ENCODE measurements at regions not wholly inside any gene's neighbourhood (a gene's known extent, or its start where the extent isn't known, plus 50 kb on each side); places are given as distances from the start of the nearest gene placed in this dataset.

GRCh38 chr12:5258926-5259325 lies 173.0 kb upstream of the NTF3 start:
- ChIA-PET POLR2A (no interaction called here), CTCF (no interaction called here)
- Histone ChIP-seq H3K27me3 (ENCODE audit: control insufficient read depth, insufficient read depth, low read length) (no peaks in the 10 kb centered on the region), H3K4me3 (ENCODE audit: low read depth, low read length) (no peak overlapping the region), H3K9me3 (ENCODE audit: control insufficient read depth, insufficient read depth, low read length) (no peaks in the 10 kb centered on the region), H3K27ac (ENCODE audit: low read depth, low read length) (no peak overlapping the region)
- TF ChIP-seq, protein P1, sequence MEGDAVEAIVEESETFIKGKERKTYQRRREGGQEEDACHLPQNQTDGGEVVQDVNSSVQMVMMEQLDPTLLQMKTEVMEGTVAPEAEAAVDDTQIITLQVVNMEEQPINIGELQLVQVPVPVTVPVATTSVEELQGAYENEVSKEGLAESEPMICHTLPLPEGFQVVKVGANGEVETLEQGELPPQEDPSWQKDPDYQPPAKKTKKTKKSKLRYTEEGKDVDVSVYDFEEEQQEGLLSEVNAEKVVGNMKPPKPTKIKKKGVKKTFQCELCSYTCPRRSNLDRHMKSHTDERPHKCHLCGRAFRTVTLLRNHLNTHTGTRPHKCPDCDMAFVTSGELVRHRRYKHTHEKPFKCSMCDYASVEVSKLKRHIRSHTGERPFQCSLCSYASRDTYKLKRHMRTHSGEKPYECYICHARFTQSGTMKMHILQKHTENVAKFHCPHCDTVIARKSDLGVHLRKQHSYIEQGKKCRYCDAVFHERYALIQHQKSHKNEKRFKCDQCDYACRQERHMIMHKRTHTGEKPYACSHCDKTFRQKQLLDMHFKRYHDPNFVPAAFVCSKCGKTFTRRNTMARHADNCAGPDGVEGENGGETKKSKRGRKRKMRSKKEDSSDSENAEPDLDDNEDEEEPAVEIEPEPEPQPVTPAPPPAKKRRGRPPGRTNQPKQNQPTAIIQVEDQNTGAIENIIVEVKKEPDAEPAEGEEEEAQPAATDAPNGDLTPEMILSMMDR (IDR thresholded peaks at IDR 0.05; ENCODE audit: low read depth, low read length) = no peak
- no peak for DNase-seq (ENCODE audit: low read depth, low spot score)

- ChIA-PET CTCF (no interaction called here), POLR2A (no interaction called here)
- Histone ChIP-seq H3K9me3 (ENCODE audit: control insufficient read depth, insufficient read depth, low read length) (no peaks in the 10 kb centered on the region), H3K4me3 (ENCODE audit: low read depth, low read length) (no peak overlapping the region), H3K27ac (ENCODE audit: low read depth, low read length) (no peak overlapping the region), H3K27me3 (ENCODE audit: control insufficient read depth, insufficient read depth, low read length) (no peaks in the 10 kb centered on the region)
- DNase-seq (ENCODE audit: low read depth, low spot score) = no peak
- TF ChIP-seq, protein P1 (IDR thresholded peaks at IDR 0.05; ENCODE audit: low read depth, low read length) = no peak
Observed at GRCh38 chr12:5259523-5259922, 172.4 kb upstream of the NTF3 start.

GRCh38 chr12:5260086-5260485 lies 171.8 kb upstream of the NTF3 start:
- TF ChIP-seq, protein P1 (IDR thresholded peaks at IDR 0.05; ENCODE audit: low read depth, low read length) = no peak
- H3K9me3 ChIP-seq (ENCODE audit: control insufficient read depth, insufficient read depth, low read length) = no peaks in the 10 kb centered on the region
- POLR2A ChIA-PET = no interaction called here
- no peaks in the 10 kb centered on the region for H3K27me3 ChIP-seq (ENCODE audit: control insufficient read depth, insufficient read depth, low read length)
- CTCF ChIA-PET = no interaction called here
- H3K4me3 ChIP-seq (ENCODE audit: low read depth, low read length) = no peak overlapping the region
- H3K27ac ChIP-seq (ENCODE audit: low read depth, low read length) = no peak overlapping the region
- no peak for DNase-seq (ENCODE audit: low read depth, low spot score)

GRCh38 chr12:5260591-5261086 lies 171.3 kb upstream of the NTF3 start:
- ChIA-PET POLR2A (no interaction called here), CTCF (no interaction called here)
- H3K4me3 ChIP-seq (ENCODE audit: low read depth, low read length) = no peak overlapping the region
- TF ChIP-seq, protein P1 (IDR thresholded peaks at IDR 0.05; ENCODE audit: low read depth, low read length) = no peak
- H3K27me3 ChIP-seq (ENCODE audit: control insufficient read depth, insufficient read depth, low read length) = no peaks in the 10 kb centered on the region
- DNase-seq (ENCODE audit: low read depth, low spot score) = no peak
- no peaks in the 10 kb centered on the region for H3K9me3 ChIP-seq (ENCODE audit: control insufficient read depth, insufficient read depth, low read length)
- no peak overlapping the region for H3K27ac ChIP-seq (ENCODE audit: low read depth, low read length)

DNA sequence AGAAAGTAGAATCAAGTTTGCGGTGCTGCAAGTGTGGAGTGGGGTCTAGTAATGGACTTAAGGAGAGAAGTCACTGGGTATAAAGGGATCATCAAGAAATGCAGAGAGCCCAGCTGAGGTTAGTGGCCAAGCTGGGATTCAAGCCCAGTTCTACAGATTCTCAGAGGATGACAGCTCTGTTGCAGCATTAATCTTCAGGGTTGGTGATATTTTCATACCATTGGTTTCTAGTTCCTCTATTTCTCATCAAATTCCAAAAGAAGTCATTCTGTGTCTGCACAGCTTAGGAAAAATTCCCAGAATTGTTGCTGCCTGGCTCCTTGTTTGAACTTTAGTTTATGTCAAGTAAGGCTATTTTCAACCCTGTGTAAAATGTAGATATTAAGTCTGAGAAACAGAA lies 169.5 kb upstream of the NTF3 start:
- ChIA-PET POLR2A (no interaction called here), CTCF (no interaction called here)
- no peaks in the 10 kb centered on the region for H3K9me3 ChIP-seq (ENCODE audit: control insufficient read depth, insufficient read depth, low read length)
- H3K27ac ChIP-seq (ENCODE audit: low read depth, low read length) = no peak overlapping the region
- TF ChIP-seq, protein P1 (IDR thresholded peaks at IDR 0.05; ENCODE audit: low read depth, low read length) = no peak
- peak; percentile 27 for DNase-seq (ENCODE audit: low read depth, low spot score)
- H3K27me3 ChIP-seq (ENCODE audit: control insufficient read depth, insufficient read depth, low read length) = no peaks in the 10 kb centered on the region
- no peak overlapping the region for H3K4me3 ChIP-seq (ENCODE audit: low read depth, low read length)
